HepG2 (cell line): ENCODE measurements at regions not wholly inside any gene's neighbourhood (a gene's known extent, or its start where the extent isn't known, plus 50 kb on each side); places are given as distances from the start of the nearest gene placed in this dataset.

Experiments used
- ATAC-seq: fragments of 200-7000 bp; cut with Tn5 transposase; 3 replicates; pipeline ENCODE4 v1.9.1; 2020; ENCODE audit warnings: mild to moderate bottlenecking, moderate library complexity
- BruUV-seq: library from RNA; stranded (reverse); fragments of 400-500 nt; replicated peaks from 2 replicates; lab custom pipeline; 2021; lab: Mats Ljungman, UMichigan
- CTCF ChIA-PET: fragments of 300-600 bp; formaldehyde crosslinking; extraction: SDS; loops from one replicate; lab custom pipeline; 2021; ENCODE audit warnings: low total read pairs, inconsistent platforms, low intra/inter-chr PET ratio; lab: Yijun Ruan, JAX
- POLR2A ChIA-PET: fragments of 350-600 bp; sonication (Branson Sonifier 250); formaldehyde crosslinking; loops from one replicate; lab custom pipeline; 2020; ENCODE audit warnings: antibody characterized with exemption, inconsistent platforms; lab: Yijun Ruan, JAX
- DNase-seq: peaks from one replicate; pipeline ENCODE4 v3.0.0-alpha.2; 2015; ENCODE audit warnings: low spot score
- FAIRE-seq: peaks from 3 replicates; lab custom pipeline; 2011; peaks lifted over from hg19 to GRCh38; lab: Jason Lieb, UNC
- H2AFZ ChIP-seq: one replicate; pipeline ENCODE4 v1.6.1; 2011; ENCODE audit warnings: low read length, inconsistent platforms
- H3K27ac ChIP-seq: fragments of 300-600 bp; 3 replicates; pipeline ENCODE4 v1.8.0; 2011; ENCODE audit warnings: mixed run types, mild to moderate bottlenecking, mixed read lengths, low read length, inconsistent platforms; ENCODE audit not compliant: insufficient read depth; ENCODE audit errors: extremely low read length
- H3K27me3 ChIP-seq, 2 experiments: fragments of 200-600 bp in 1 of 2; 2 replicates in 1 of 2; 3 replicates in 1 of 2; pipeline versions ENCODE4 v1.6.0 to v1.8.0; 2011; ENCODE audit warnings: low read length in 2 of 2, mild to moderate bottlenecking in 2 of 2, moderate library complexity in 2 of 2, inconsistent platforms in 1 of 2; ENCODE audit not compliant: insufficient read depth in 2 of 2, control insufficient read depth in 1 of 2
- H3K36me3 ChIP-seq, 2 experiments: fragments of 200-600 bp in 1 of 2; replicated peaks in 1 of 2; 2 replicates in 1 of 2; 3 replicates in 1 of 2; pipeline versions ENCODE4 v1.5.1 to v1.8.0; 2011; ENCODE audit warnings: low read length in 2 of 2, inconsistent platforms in 1 of 2; ENCODE audit not compliant: insufficient read depth in 2 of 2, control insufficient read depth in 1 of 2
- H3K4me1 ChIP-seq: 2 replicates; pipeline ENCODE4 v1.5.1; 2012; ENCODE audit warnings: low read length, inconsistent platforms; ENCODE audit not compliant: insufficient read depth
- H3K4me2 ChIP-seq: 2 replicates; pipeline ENCODE4 v1.6.0; 2011; ENCODE audit warnings: low read depth, low read length, inconsistent platforms
- H3K4me3 ChIP-seq, 3 experiments: fragments of 200-600 bp in 1 of 3; sonication (generic), shearing (Covaris generic) in 1 of 3; replicated peaks in 1 of 3; 2 replicates each; pipeline ENCODE4 v1.5.1; 2011 to 2016; ENCODE audit warnings: low read length in 3 of 3, inconsistent platforms in 2 of 3, low read depth in 2 of 3, mild to moderate bottlenecking in 2 of 3, control low read depth in 1 of 3, mixed read lengths in 1 of 3; ENCODE audit not compliant: insufficient read depth in 1 of 3
- H3K79me2 ChIP-seq: one replicate; pipeline ENCODE4 v1.6.1; 2011; ENCODE audit warnings: low read length, inconsistent platforms; ENCODE audit not compliant: insufficient read depth
- H3K9ac ChIP-seq: 2 replicates; pipeline ENCODE4 v1.6.0; 2011; ENCODE audit warnings: mild to moderate bottlenecking, low read depth, low read length, inconsistent platforms; ENCODE audit not compliant: insufficient read depth
- H3K9me3 ChIP-seq: 2 replicates; pipeline ENCODE4 v1.5.1; 2012; ENCODE audit warnings: mild to moderate bottlenecking, low read length
- H4K20me1 ChIP-seq: 2 replicates; pipeline ENCODE4 v1.6.0; 2011; ENCODE audit warnings: inconsistent platforms, mild to moderate bottlenecking, low read length, moderate library complexity; ENCODE audit not compliant: insufficient read depth
- AKNA ChIP-seq: sonication (generic); formaldehyde crosslinking; IDR thresholded peaks from 2 replicates; pipeline ENCODE4 v1.4.0; 2020; ENCODE audit warnings: missing genetic modification reagents, borderline replicate concordance
- CCDC6 ChIP-seq: sonication (generic); formaldehyde crosslinking; IDR thresholded peaks from 2 replicates; pipeline ENCODE4 v1.8.1; 2022; ENCODE audit warnings: mild to moderate bottlenecking, missing genetic modification reagents, moderate library complexity
- FOXK2 ChIP-seq: fragments of 450-650 bp; IDR thresholded peaks from 2 replicates; pipeline ENCODE4 v1.6.1; 2016
- MXD3 ChIP-seq: IDR thresholded peaks from 2 replicates; pipeline ENCODE4 v1.6.1; 2016; ENCODE audit warnings: mild to moderate bottlenecking, missing biosample characterization, missing genetic modification reagents
- NPAS2 ChIP-seq: sonication (generic); formaldehyde crosslinking; IDR thresholded peaks from 2 replicates; pipeline ENCODE4 v1.8.0; 2022; ENCODE audit warnings: mild to moderate bottlenecking, missing genetic modification reagents, borderline replicate concordance
- NR2F6 ChIP-seq, 2 experiments: IDR thresholded peaks; 2 replicates each; pipeline ENCODE4 v1.6.1; 2016; ENCODE audit warnings: antibody characterized with exemption in 1 of 2, mild to moderate bottlenecking in 1 of 2
- SMAD1 ChIP-seq: sonication (generic); formaldehyde crosslinking; IDR thresholded peaks from 2 replicates; pipeline ENCODE4 v1.4.0; 2020; ENCODE audit warnings: missing genetic modification reagents, low read depth, mild to moderate bottlenecking, borderline replicate concordance
- SP140L ChIP-seq: sonication (generic); formaldehyde crosslinking; IDR thresholded peaks from 2 replicates; pipeline ENCODE4 v1.4.0; 2020; ENCODE audit warnings: missing genetic modification reagents, borderline replicate concordance
- SP2 ChIP-seq: sonication (generic); formaldehyde crosslinking; IDR thresholded peaks from 2 replicates; pipeline ENCODE4 v1.5.1; 2020; ENCODE audit warnings: mild to moderate bottlenecking, missing genetic modification reagents
- TCF7 ChIP-seq: sonication (generic); IDR thresholded peaks from 2 replicates; pipeline ENCODE4 v1.6.1; 2016; ENCODE audit warnings: antibody characterized with exemption, low read depth
- ZBTB37 ChIP-seq: sonication (generic); formaldehyde crosslinking; IDR thresholded peaks from 2 replicates; pipeline ENCODE4 v1.4.0; 2020; ENCODE audit warnings: mild to moderate bottlenecking, missing genetic modification reagents
- ZIK1 ChIP-seq: sonication (generic); formaldehyde crosslinking; IDR thresholded peaks from 2 replicates; pipeline ENCODE4 v1.5.0; 2020; ENCODE audit warnings: mild to moderate bottlenecking, low read depth, missing genetic modification reagents, borderline replicate concordance
- ZNF224 ChIP-seq: sonication (generic); formaldehyde crosslinking; IDR thresholded peaks from 2 replicates; pipeline ENCODE4 v1.5.0; 2020; ENCODE audit warnings: mild to moderate bottlenecking, missing genetic modification reagents
- WGBS: methylation state at CpG from one replicate; pipeline ENCODE4 v1.1.6; 2017; ENCODE audit warnings: low lambda C conversion rate; 5-methylcytosine and 5-hydroxymethylcytosine counted together
- in situ Hi-C: cut with HindIII; loops from 2 replicates; pipeline ENCODE4 v1.10.0; 2017; ENCODE audit warnings: low pct_unique_long_range_greater_than_20kb; ENCODE audit not compliant: extremely low pct_ligation_motif_present
- intact Hi-C: fragments of 100-400 bp; cut with micrococcal nuclease; formaldehyde crosslinking; loops from one replicate; pipeline ENCODE4 v1.10.0; 2022; ENCODE audit not compliant: unreplicated experiment

GRCh38 chr10:121420006-121420405 is 178.2 kb downstream of the FGFR2 start:
- ChIA-PET CTCF (no interaction called here), POLR2A (no interaction called here)
- no peaks in the 10 kb centered on the region for H4K20me1 ChIP-seq
- no peak for TF ChIP-seq SMAD1 (CRISPR knock-in tag)
- TF ChIP-seq ZBTB37 (CRISPR knock-in tag), result no peak
- no peak for TF ChIP-seq FOXK2
- no peak for TF ChIP-seq CCDC6
- ATAC-seq (no peak), DNase-seq (no peak), FAIRE-seq (no peak)
- H3K4me2 ChIP-seq, result no peak overlapping the region
- intact Hi-C loops (no loop called here), in situ Hi-C loops (no loop called here)
- no TSS peak for BruUV-seq
- no peak overlapping the region for H3K4me3 ChIP-seq
- H2AFZ ChIP-seq, result no peak overlapping the region
- H3K79me2 ChIP-seq, result no peaks in the 10 kb centered on the region
- H3K9ac ChIP-seq, result no peak overlapping the region
- H3K27ac ChIP-seq, result no peak overlapping the region
- no peaks in the 10 kb centered on the region for H3K4me1 ChIP-seq
- peaks cover 1 to 7% of the 10 kb centered on the region in 2 experiments; a peak in 1 of 5 replicates for H3K27me3 ChIP-seq
- no peaks in the 10 kb centered on the region for H3K9me3 ChIP-seq
- H3K36me3 ChIP-seq, result no peaks in the 10 kb centered on the region
- WGBS, result 0% methylated on average over 2 of the region's 3 CpGs

- CTCF ChIA-PET, result no interaction called here
- Histone ChIP-seq H3K36me3 (no peaks in the 10 kb centered on the region), H3K27me3 (peaks cover 1 to 7% of the 10 kb centered on the region in 2 experiments; a peak in 1 of 5 replicates), H3K27ac (no peak overlapping the region), H3K79me2 (no peaks in the 10 kb centered on the region), H3K9ac (no peak overlapping the region), H2AFZ (no peak overlapping the region), H3K4me3 (no peak overlapping the region), H3K4me2 (no peak overlapping the region), H3K4me1 (no peaks in the 10 kb centered on the region), H4K20me1 (no peaks in the 10 kb centered on the region), H3K9me3 (no peaks in the 10 kb centered on the region)
- ATAC-seq (no peak), DNase-seq (no peak), FAIRE-seq (no peak)
- POLR2A ChIA-PET, result no interaction called here
- intact Hi-C loops, result no loop called here
- in situ Hi-C loops, result no loop called here
- no TSS peak for BruUV-seq
- WGBS, result 31% methylated on average over 7 of the region's 7 CpGs
- no peak for TF ChIP-seq SP140L
- TF ChIP-seq NPAS2 (CRISPR knock-in tag), result no peak
- TF ChIP-seq SP2 (CRISPR knock-in tag), result no peak
- no peak for TF ChIP-seq NR2F6 (IDR thresholded peaks at IDR 0.05)
- TF ChIP-seq NR2F6 (CRISPR knock-in tag; IDR thresholded peaks at IDR 0.05), result no peak
- TF ChIP-seq AKNA (CRISPR knock-in tag), result no peak
- no peak for TF ChIP-seq MXD3 (CRISPR knock-in tag)
- no peak for TF ChIP-seq TCF7
- TF ChIP-seq ZNF224 (CRISPR knock-in tag), result no peak
- no peak for TF ChIP-seq ZIK1 (CRISPR knock-in tag)
These were observed 176.1 kb downstream of the FGFR2 start for GRCh38 chr10:121422096-121422495.
